Liver (tissue), 3 donors: ENCODE measurements at regions not wholly inside any gene's neighbourhood (a gene's known extent, or its start where the extent isn't known, plus 50 kb on each side); places are given as distances from the start of the nearest gene placed in this dataset.

ENCODE experiments used
- SP1 ChIP-seq: IDR thresholded peaks from 2 replicates; pipeline ENCODE4 v1.6.1; 2018; ENCODE audit warnings: antibody characterized with exemption, mild to moderate bottlenecking
- TF ChIP-seq, protein P1 (sequence below): fragments of 150-350 bp; IDR thresholded peaks from 2 replicates; pipeline ENCODE4 v1.5.1; 2017; ENCODE audit warnings: improper control_type of control experiment, low read depth, low read length; ENCODE audit not compliant: missing input control
- donor health status: healthy.
- donor health status: healthy.

DNA sequence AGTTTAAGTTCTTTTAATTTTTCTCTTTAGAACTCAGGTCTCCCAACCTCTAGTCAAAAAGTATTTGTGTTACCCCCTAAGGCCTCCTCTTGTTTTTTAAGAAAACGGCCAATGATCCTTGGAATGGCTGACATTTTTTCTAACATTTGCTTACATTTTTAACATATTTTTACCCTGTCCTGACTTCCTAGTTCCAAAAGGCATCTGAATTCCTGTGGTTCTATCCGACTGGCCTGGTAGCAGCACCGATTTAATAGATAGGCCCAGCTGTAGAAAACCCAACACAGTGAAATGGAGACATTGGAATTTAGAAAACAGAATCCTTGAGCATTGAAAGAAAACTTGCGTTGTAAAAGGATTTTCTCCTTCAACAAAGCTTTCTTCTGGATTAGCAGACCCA, 134.7 kb upstream of the GSC start:
- TF ChIP-seq, protein P1, sequence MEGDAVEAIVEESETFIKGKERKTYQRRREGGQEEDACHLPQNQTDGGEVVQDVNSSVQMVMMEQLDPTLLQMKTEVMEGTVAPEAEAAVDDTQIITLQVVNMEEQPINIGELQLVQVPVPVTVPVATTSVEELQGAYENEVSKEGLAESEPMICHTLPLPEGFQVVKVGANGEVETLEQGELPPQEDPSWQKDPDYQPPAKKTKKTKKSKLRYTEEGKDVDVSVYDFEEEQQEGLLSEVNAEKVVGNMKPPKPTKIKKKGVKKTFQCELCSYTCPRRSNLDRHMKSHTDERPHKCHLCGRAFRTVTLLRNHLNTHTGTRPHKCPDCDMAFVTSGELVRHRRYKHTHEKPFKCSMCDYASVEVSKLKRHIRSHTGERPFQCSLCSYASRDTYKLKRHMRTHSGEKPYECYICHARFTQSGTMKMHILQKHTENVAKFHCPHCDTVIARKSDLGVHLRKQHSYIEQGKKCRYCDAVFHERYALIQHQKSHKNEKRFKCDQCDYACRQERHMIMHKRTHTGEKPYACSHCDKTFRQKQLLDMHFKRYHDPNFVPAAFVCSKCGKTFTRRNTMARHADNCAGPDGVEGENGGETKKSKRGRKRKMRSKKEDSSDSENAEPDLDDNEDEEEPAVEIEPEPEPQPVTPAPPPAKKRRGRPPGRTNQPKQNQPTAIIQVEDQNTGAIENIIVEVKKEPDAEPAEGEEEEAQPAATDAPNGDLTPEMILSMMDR = no peak
- no peak for TF ChIP-seq SP1
